ENCODE measurements at regions not wholly inside any gene's neighbourhood (a gene's known extent, or its start where the extent isn't known, plus 50 kb on each side); places are given as distances from the start of the nearest gene placed in this dataset.

DNA sequence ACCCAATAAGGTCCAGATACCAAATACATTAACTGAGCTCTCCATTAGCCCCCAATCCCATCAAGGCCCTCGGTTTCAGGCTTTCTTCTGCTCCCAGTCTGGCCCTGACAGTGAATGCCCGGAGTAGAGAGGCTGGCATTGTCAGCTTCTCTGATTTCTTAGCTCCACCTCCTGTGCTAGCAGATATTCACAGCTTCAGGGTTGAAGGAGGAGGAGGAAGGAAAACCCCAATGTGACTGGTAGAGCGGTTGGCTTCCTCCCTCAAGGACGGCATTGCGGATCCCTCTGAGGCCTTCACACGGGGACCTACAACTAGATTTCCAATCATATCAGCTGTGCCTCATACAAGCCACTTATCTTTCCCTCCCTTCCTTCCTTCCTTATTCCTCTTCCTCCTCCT is 164.1 kb upstream of the SYNDIG1 start:
- 0% methylated on average over 1 of the region's 6 CpGs for WGBS (ENCODE audit: insufficient coverage, low coverage, missing lambda C conversion rate)
- ChIA-PET CTCF (ENCODE audit: low intra/inter-chr PET ratio) (no interaction called here), POLR2A (no interaction called here)
- DNase-seq (ENCODE audit: extremely low read depth in 1 of 4, low spot score in 3 of 4): no peak
- Histone ChIP-seq H3K36me3 (ENCODE audit: control insufficient read depth, insufficient read depth, low read length) (no peaks in the 10 kb centered on the region), H2AFZ (ENCODE audit: low read depth, low read length) (no peak overlapping the region), H4K20me1 (replicated peaks; ENCODE audit: control insufficient read depth, insufficient read depth, low read length) (no peaks in the 10 kb centered on the region), H3K9me3 (replicated peaks; ENCODE audit: control insufficient read depth, insufficient read depth, low read depth, low read length) (no peaks in the 10 kb centered on the region), H3K27me3 (ENCODE audit: control insufficient read depth in 2 of 2, insufficient read depth in 2 of 2, low read length in 2 of 2) (no peaks in the 10 kb centered on the region; a peak in 1 of 5 replicates), H3K27ac (ENCODE audit: extremely low read depth, low read depth, low read length) (no peak overlapping the region), H3K4me2 (ENCODE audit: insufficient read depth, low read length) (no peak overlapping the region), H3K4me3 (no peak overlapping the region), H3K79me2 (ENCODE audit: control insufficient read depth, insufficient read depth, low read length) (no peaks in the 10 kb centered on the region), H3K9ac (ENCODE audit: insufficient read depth in 1 of 2, low read depth in 2 of 2, low read length in 2 of 2) (no peak overlapping the region), H3K4me1 (replicated peaks in 1 of 2; ENCODE audit: control insufficient read depth in 2 of 2, insufficient read depth in 2 of 2, low read length in 2 of 2) (no peaks in the 10 kb centered on the region), H3K9me1 (ENCODE audit: control insufficient read depth, insufficient read depth, low read length) (no peaks in the 10 kb centered on the region)
- no peak for FAIRE-seq
- in situ Hi-C loops (cut with MboI) (no loop called here), intact Hi-C loops (cut with micrococcal nuclease) (no loop called here)
- no peak for ATAC-seq
- no TSS peak for BruUV-seq (replicated peaks)
- TF ChIP-seq, protein P1, sequence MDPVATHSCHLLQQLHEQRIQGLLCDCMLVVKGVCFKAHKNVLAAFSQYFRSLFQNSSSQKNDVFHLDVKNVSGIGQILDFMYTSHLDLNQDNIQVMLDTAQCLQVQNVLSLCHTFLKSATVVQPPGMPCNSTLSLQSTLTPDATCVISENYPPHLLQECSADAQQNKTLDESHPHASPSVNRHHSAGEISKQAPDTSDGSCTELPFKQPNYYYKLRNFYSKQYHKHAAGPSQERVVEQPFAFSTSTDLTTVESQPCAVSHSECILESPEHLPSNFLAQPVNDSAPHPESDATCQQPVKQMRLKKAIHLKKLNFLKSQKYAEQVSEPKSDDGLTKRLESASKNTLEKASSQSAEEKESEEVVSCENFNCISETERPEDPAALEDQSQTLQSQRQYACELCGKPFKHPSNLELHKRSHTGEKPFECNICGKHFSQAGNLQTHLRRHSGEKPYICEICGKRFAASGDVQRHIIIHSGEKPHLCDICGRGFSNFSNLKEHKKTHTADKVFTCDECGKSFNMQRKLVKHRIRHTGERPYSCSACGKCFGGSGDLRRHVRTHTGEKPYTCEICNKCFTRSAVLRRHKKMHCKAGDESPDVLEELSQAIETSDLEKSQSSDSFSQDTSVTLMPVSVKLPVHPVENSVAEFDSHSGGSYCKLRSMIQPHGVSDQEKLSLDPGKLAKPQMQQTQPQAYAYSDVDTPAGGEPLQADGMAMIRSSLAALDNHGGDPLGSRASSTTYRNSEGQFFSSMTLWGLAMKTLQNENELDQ (CRISPR knock-in tag; IDR thresholded peaks at IDR 0.05; ENCODE audit: borderline replicate concordance): no peak
- TF ChIP-seq JUNB (CRISPR knock-in tag; conservative IDR thresholded peaks at IDR 0.05): no peak
- no peak for TF ChIP-seq MAFF (IDR thresholded peaks at IDR 0.05; ENCODE audit: low read length)

DNA sequence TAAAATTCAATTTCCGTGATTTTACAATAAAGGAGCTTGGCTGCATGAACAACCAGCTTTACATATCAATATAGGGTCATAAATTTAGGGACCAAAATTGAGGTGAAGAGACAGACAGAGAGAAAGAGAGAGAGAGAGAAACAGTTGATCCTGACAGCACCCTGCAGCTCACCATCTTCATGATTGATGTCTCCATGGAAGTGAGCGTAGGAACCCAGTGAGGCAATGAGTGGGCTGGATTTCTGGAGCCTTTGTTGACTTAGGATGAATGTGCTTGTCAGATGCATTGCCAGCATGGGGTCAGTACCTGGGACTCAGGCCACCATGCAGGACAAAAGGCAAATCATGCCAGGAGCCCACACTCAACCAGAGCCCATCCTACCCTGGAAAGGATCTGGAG is 165.1 kb upstream of the SYNDIG1 start:
- intact Hi-C loops (cut with micrococcal nuclease): no loop called here
- no TSS peak for BruUV-seq (replicated peaks)
- H3K4me2 ChIP-seq (ENCODE audit: insufficient read depth, low read length): no peak overlapping the region

More for the DNA sequence above, 165.1 kb upstream of the SYNDIG1 start:
- Histone ChIP-seq H2AFZ (ENCODE audit: low read depth, low read length) (no peak overlapping the region), H3K27ac (ENCODE audit: extremely low read depth, low read depth, low read length) (no peak overlapping the region), H3K27me3 (ENCODE audit: control insufficient read depth in 2 of 2, insufficient read depth in 2 of 2, low read length in 2 of 2) (no peaks in the 10 kb centered on the region; a peak in 1 of 5 replicates), H3K79me2 (ENCODE audit: control insufficient read depth, insufficient read depth, low read length) (no peaks in the 10 kb centered on the region), H3K4me3 (no peak overlapping the region), H3K9me1 (ENCODE audit: control insufficient read depth, insufficient read depth, low read length) (no peaks in the 10 kb centered on the region), H3K9me3 (replicated peaks; ENCODE audit: control insufficient read depth, insufficient read depth, low read depth, low read length) (no peaks in the 10 kb centered on the region), H3K36me3 (ENCODE audit: control insufficient read depth, insufficient read depth, low read length) (no peaks in the 10 kb centered on the region), H3K9ac (ENCODE audit: insufficient read depth in 1 of 2, low read depth in 2 of 2, low read length in 2 of 2) (no peak overlapping the region), H4K20me1 (replicated peaks; ENCODE audit: control insufficient read depth, insufficient read depth, low read length) (no peaks in the 10 kb centered on the region), H3K4me1 (replicated peaks in 1 of 2; ENCODE audit: control insufficient read depth in 2 of 2, insufficient read depth in 2 of 2, low read length in 2 of 2) (no peaks in the 10 kb centered on the region)
- in situ Hi-C loops (cut with MboI): no loop called here
- ATAC-seq (no peak), FAIRE-seq (no peak), DNase-seq (ENCODE audit: extremely low read depth in 1 of 4, low spot score in 3 of 4) (no peak)
- 0% methylated on average over 2 of the region's 2 CpGs for WGBS (ENCODE audit: insufficient coverage, low coverage, missing lambda C conversion rate)
- CTCF ChIA-PET (ENCODE audit: low intra/inter-chr PET ratio): no interaction called here
- no peak for TF ChIP-seq SREBF1 (IDR thresholded peaks at IDR 0.05; ENCODE audit: borderline replicate concordance, low read depth, low read length)
- no peak for TF ChIP-seq U2AF1 (optimal IDR thresholded peaks at IDR 0.05; ENCODE audit: low read depth, low read length)
- TF ChIP-seq ZC3H11A (IDR thresholded peaks at IDR 0.05; ENCODE audit: low read depth, low read length): no peak
- no peak for TF ChIP-seq HLTF (IDR thresholded peaks at IDR 0.05)
- POLR2A ChIA-PET: no interaction called here

All from K562 (cell line).